Fibroblast of villous mesenchyme (primary cell): ENCODE measurements at regions not wholly inside any gene's neighbourhood (a gene's known extent, or its start where the extent isn't known, plus 50 kb on each side); places are given as distances from the start of the nearest gene placed in this dataset.

ENCODE experiments used
- DNase-seq: peaks from one replicate; pipeline ENCODE4 v3.0.0-alpha.2; 2010; ENCODE audit warnings: low read depth
- H3K4me3 ChIP-seq: 2 replicates; pipeline ENCODE4 v1.5.1; 2011; ENCODE audit warnings: low read depth, mild to moderate bottlenecking, low read length
- CTCF ChIP-seq: IDR thresholded peaks from 2 replicates; pipeline ENCODE4 v1.5.1; 2012; ENCODE audit warnings: low read depth, mild to moderate bottlenecking, low read length; ENCODE audit not compliant: insufficient read depth

- H3K4me3 ChIP-seq = no peak overlapping the region
- DNase-seq = no peak
- TF ChIP-seq CTCF = no peak
Observed at GRCh38 chr15:47246317-47246716, 471.0 kb upstream of the SEMA6D start.

GRCh38 chr15:47258521-47258920 is 458.8 kb upstream of the SEMA6D start:
- no peak overlapping the region for H3K4me3 ChIP-seq
- DNase-seq = no peak

GRCh38 chr15:47265686-47266085 is 451.6 kb upstream of the SEMA6D start:
- no peak for TF ChIP-seq CTCF
- no peak for DNase-seq

More at GRCh38 chr15:47258521-47258920, 458.8 kb upstream of the SEMA6D start:
- TF ChIP-seq CTCF = no peak

GRCh38 chr15:47266566-47266965 is 450.7 kb upstream of the SEMA6D start:
- no peak for DNase-seq
- no peak overlapping the region for H3K4me3 ChIP-seq
- no peak for TF ChIP-seq CTCF

More at GRCh38 chr15:47265686-47266085, 451.6 kb upstream of the SEMA6D start:
- H3K4me3 ChIP-seq = no peak overlapping the region

- DNase-seq = no peak
- TF ChIP-seq CTCF = no peak
- H3K4me3 ChIP-seq = no peak overlapping the region
Observed at GRCh38 chr15:47273864-47274263, 443.4 kb upstream of the SEMA6D start.

GRCh38 chr15:47283246-47283645 is 434.1 kb upstream of the SEMA6D start:
- no peak for DNase-seq
- no peak for TF ChIP-seq CTCF
- H3K4me3 ChIP-seq = no peak overlapping the region

GRCh38 chr15:47288794-47289193 is 428.5 kb upstream of the SEMA6D start:
- no peak overlapping the region for H3K4me3 ChIP-seq
- no peak for TF ChIP-seq CTCF
- no peak for DNase-seq
